Breast epithelium (tissue), 4 donors: ENCODE measurements at regions not wholly inside any gene's neighbourhood (a gene's known extent, or its start where the extent isn't known, plus 50 kb on each side); places are given as distances from the start of the nearest gene placed in this dataset.

ENCODE experiments used
- DNase-seq, 2 donors: peaks; one replicate each; pipeline ENCODE4 v3.0.0-alpha.2; 2019; ENCODE audit warnings: low spot score in 2 of 2
- H3K27ac ChIP-seq, 2 donors: fragments of 200-600 bp; sonication (generic) in 1 of 2; one replicate each; pipeline ENCODE4 v1.5.1; 2016 to 2019; ENCODE audit warnings: mild to moderate bottlenecking in 1 of 2
- H3K27me3 ChIP-seq, 2 donors: fragments of 200-600 bp; sonication (generic) in 1 of 2; one replicate each; pipeline versions ENCODE4 v1.5.1 to v1.6.0; 2017 to 2019; ENCODE audit warnings: control low read depth in 1 of 2, mild to moderate bottlenecking in 1 of 2
- H3K36me3 ChIP-seq: fragments of 200-600 bp; one replicate; pipeline ENCODE4 v1.5.1; 2019
- H3K4me1 ChIP-seq, 2 donors: fragments of 200-600 bp; sonication (generic); one replicate each; pipeline ENCODE4 v1.5.1; 2016 to 2019; ENCODE audit warnings: control low read depth in 1 of 2
- H3K4me3 ChIP-seq, 3 donors: fragments of 200-600 bp; sonication (generic); 1 replicate in 2 of 3; 2 replicates in 1 of 3; pipeline ENCODE4 v1.5.1; 2016 to 2019; ENCODE audit warnings: mild to moderate bottlenecking in 3 of 3, moderate library complexity in 2 of 3
- H3K9me3 ChIP-seq, 2 donors: fragments of 200-600 bp; sonication (generic) in 1 of 2; one replicate each; pipeline ENCODE4 v1.5.1; 2016 to 2019; ENCODE audit warnings: control low read depth in 1 of 2
- POLR2A ChIP-seq: fragments of 450-650 bp; IDR thresholded peaks from one replicate; pipeline ENCODE4 v1.6.1; 2016; ENCODE audit warnings: antibody characterized with exemption, mild to moderate bottlenecking, moderate library complexity
- POLR2AphosphoS5 ChIP-seq, 3 donors: sonication (generic); formaldehyde crosslinking; IDR thresholded peaks; one replicate each; pipeline ENCODE4 v1.6.1; 2017; ENCODE audit warnings: antibody characterized with exemption in 3 of 3
- intact Hi-C: fragments of 100-400 bp; cut with DNase I; formaldehyde crosslinking; loops from one replicate; pipeline ENCODE4 v1.15.1; 2023; ENCODE audit warnings: low total_unique reads
- TF ChIP-seq, protein P1 (sequence below), 3 donors: fragments of 450-650 bp; IDR thresholded peaks; one replicate each; pipeline ENCODE4 v1.5.1; 2016 to 2017; ENCODE audit warnings: antibody characterized with exemption in 3 of 3, mild to moderate bottlenecking in 3 of 3, moderate library complexity in 3 of 3

DNA sequence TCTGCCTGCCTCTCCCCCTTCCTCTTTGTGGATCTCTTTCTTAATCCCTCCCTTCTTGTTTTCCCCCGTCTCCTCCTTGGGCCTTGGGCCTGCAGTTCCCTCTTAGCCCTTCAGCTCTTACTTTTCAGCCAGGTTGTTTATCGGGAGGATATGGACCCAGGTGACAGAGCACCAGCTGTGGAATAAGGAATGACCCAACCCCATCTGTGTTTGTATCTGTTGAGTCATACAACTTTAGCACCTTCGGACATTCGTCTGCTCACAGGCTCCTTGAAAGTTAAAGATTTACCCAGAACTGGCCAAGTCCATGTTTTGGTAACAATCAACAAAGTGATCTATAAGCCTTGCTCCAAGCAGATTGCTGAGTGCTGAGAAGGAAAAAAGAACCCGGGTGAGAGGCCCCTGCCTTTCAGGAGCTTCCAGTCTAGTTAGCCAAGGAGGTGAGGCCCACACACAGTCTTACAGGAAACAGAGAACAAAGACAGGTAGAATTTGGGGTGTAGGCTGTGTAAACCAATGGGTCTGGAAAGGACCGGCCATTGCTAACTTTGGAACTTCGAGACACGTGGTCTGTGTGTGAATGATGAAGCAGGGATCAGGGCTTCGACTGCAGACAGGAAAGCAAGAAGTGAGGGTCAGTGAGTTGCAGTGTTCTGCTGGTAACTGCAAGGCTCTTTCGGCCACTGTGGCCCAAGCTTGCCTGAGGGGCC is 66.7 kb upstream of the F3 start:
- Histone ChIP-seq H3K36me3 (no peaks in the 10 kb centered on the region), H3K4me1 (no peaks in the 10 kb centered on the region), H3K27me3 (no peaks in the 10 kb centered on the region), H3K9me3 (no peaks in the 10 kb centered on the region), H3K4me3 (no peak overlapping the region), H3K27ac (no peak overlapping the region)
- intact Hi-C loops = no loop called here
- no peak for DNase-seq
- TF ChIP-seq POLR2AphosphoS5 (IDR thresholded peaks at IDR 0.05) (no peak), POLR2A (no peak)
- TF ChIP-seq, protein P1, sequence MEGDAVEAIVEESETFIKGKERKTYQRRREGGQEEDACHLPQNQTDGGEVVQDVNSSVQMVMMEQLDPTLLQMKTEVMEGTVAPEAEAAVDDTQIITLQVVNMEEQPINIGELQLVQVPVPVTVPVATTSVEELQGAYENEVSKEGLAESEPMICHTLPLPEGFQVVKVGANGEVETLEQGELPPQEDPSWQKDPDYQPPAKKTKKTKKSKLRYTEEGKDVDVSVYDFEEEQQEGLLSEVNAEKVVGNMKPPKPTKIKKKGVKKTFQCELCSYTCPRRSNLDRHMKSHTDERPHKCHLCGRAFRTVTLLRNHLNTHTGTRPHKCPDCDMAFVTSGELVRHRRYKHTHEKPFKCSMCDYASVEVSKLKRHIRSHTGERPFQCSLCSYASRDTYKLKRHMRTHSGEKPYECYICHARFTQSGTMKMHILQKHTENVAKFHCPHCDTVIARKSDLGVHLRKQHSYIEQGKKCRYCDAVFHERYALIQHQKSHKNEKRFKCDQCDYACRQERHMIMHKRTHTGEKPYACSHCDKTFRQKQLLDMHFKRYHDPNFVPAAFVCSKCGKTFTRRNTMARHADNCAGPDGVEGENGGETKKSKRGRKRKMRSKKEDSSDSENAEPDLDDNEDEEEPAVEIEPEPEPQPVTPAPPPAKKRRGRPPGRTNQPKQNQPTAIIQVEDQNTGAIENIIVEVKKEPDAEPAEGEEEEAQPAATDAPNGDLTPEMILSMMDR (IDR thresholded peaks at IDR 0.05) = no peak

DNA sequence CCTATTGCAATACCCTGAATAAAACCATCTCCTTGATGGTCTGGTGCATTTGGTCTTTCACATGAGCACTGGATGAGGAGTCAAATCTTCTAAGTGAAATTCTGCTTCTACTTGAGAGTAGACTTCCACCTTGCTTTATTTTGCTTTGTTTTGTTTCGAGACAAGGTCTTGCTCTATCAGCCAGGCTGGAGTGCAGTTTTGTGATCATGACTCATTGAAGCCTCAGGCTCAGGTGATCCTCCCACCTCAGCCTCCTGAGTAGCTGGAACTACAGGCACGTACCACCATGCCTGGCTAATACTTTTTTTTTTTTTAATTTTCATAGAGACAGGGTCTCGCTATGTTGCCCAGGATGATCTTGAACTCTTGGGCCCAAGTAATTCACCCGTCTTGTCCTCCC is 65.8 kb upstream of the F3 start:
- Histone ChIP-seq H3K36me3 (no peaks in the 10 kb centered on the region), H3K9me3 (no peaks in the 10 kb centered on the region), H3K4me3 (no peak overlapping the region), H3K4me1 (no peaks in the 10 kb centered on the region), H3K27me3 (no peaks in the 10 kb centered on the region), H3K27ac (no peak overlapping the region)
- intact Hi-C loops = no loop called here
- DNase-seq = no peak
- TF ChIP-seq, protein P1 (IDR thresholded peaks at IDR 0.05) = no peak
- no peak for TF ChIP-seq POLR2A
- TF ChIP-seq POLR2AphosphoS5 (IDR thresholded peaks at IDR 0.05) = no peak

DNA sequence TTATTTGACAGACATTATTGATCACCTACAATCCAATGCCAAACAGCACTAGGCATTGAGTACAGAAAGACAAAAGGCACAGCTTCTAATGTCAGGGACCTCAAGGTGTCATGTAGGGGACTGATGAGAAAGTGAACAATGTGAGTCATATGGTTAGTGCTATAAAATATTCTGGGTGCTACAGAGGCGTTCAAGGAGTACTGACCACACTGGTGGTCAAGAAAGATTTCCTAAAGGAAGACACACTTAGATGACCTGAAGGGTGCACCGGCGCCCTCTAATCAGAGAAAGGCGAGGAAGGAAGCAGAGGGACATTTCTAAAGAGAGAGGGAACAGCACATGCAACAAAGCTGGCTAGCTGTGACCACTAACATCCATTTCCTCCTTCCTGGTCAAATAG is 64.9 kb upstream of the F3 start:
- Histone ChIP-seq H3K27ac (no peak overlapping the region), H3K4me3 (no peak overlapping the region), H3K36me3 (no peaks in the 10 kb centered on the region), H3K27me3 (no peaks in the 10 kb centered on the region), H3K4me1 (no peaks in the 10 kb centered on the region), H3K9me3 (no peaks in the 10 kb centered on the region)
- TF ChIP-seq, protein P1 (IDR thresholded peaks at IDR 0.05) = no peak
- TF ChIP-seq POLR2AphosphoS5 (IDR thresholded peaks at IDR 0.05) (no peak), POLR2A (no peak)
- intact Hi-C loops = no loop called here
- DNase-seq = no peak

DNA sequence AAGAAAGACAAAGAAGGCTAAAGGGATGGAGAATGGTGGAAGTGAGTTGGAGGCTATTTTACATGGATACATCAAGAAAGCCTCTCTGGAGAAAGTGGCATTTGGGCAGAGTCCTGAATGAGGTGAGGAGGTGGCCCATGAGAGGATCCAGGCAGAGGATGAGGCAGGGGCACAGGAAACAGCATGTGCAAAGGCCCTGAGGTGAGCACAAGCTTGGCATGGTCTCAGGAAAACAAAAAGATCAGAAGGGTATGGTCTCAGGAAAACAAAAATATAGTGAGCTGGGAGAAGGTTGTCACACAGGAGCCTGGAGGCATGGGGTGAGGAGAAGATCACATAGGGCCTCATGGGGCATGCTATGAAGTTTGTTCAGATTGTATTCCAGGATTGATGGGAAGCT is 62.1 kb upstream of the F3 start:
- H3K27ac ChIP-seq = no peak overlapping the region

More for the DNA sequence above, 62.1 kb upstream of the F3 start:
- H3K4me1 ChIP-seq = no peaks in the 10 kb centered on the region
- intact Hi-C loops = no loop called here
- no peaks in the 10 kb centered on the region for H3K36me3 ChIP-seq
- H3K27me3 ChIP-seq = no peaks in the 10 kb centered on the region
- no peak overlapping the region for H3K4me3 ChIP-seq
- H3K9me3 ChIP-seq = no peaks in the 10 kb centered on the region
- TF ChIP-seq, protein P1 (IDR thresholded peaks at IDR 0.05) = no peak
- TF ChIP-seq POLR2AphosphoS5 (IDR thresholded peaks at IDR 0.05) = no peak
- no peak for TF ChIP-seq POLR2A
- no peak for DNase-seq
